Fibroblast of mammary gland (primary cell): ENCODE measurements at regions not wholly inside any gene's neighbourhood (a gene's known extent, or its start where the extent isn't known, plus 50 kb on each side); places are given as distances from the start of the nearest gene placed in this dataset.
A peak's percentile ranks its signal among the peaks of the same experiment; 100 is the strongest.

Experiments used
- DNase-seq: peaks from one replicate; pipeline ENCODE4 v3.0.0-alpha.2; 2010; ENCODE audit warnings: low read depth
- H3K4me3 ChIP-seq: 2 replicates; pipeline ENCODE4 v1.5.1; 2011; ENCODE audit warnings: low read depth, mild to moderate bottlenecking, low read length, moderate library complexity; ENCODE audit not compliant: control insufficient read depth
- TF ChIP-seq, protein P1 (sequence below): conservative IDR thresholded peaks from 2 replicates; pipeline ENCODE4 v1.5.1; 2011; ENCODE audit warnings: low read depth, low read length, inconsistent platforms; ENCODE audit not compliant: control insufficient read depth, insufficient read depth

DNA sequence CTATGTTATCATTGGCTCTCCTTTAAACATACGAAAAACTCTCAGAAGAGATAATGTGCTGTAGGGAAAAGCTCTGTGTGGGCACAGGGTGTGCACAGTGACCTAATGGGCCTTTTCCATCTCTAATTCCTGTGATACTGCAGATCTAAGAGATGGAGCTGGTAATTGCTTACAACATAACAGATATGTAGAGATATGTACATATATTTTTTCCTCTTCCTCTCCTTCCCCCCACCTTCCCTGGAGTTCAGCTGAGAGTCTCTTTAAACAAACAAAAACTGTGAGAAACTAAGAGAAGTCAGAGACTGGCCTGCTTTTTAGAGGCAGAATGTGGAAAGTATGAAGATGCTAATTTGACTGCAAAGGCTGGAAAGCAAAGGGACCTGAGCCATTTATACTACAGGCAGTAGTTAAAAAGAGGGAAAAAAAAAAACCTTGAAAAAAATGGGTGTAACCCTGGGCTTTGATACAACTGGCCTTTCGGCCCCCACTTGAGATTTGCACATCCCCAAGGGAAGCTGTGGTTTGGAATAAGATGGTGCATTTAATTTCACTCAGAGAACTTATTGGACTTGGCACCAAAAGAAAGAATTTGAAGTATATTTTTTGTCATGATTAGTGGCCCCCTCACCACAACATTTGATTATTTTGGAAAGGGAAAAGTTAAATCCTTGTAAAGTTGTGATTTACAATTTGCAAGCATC is 502.2 kb upstream of the ZEB2 start:
- TF ChIP-seq, protein P1, sequence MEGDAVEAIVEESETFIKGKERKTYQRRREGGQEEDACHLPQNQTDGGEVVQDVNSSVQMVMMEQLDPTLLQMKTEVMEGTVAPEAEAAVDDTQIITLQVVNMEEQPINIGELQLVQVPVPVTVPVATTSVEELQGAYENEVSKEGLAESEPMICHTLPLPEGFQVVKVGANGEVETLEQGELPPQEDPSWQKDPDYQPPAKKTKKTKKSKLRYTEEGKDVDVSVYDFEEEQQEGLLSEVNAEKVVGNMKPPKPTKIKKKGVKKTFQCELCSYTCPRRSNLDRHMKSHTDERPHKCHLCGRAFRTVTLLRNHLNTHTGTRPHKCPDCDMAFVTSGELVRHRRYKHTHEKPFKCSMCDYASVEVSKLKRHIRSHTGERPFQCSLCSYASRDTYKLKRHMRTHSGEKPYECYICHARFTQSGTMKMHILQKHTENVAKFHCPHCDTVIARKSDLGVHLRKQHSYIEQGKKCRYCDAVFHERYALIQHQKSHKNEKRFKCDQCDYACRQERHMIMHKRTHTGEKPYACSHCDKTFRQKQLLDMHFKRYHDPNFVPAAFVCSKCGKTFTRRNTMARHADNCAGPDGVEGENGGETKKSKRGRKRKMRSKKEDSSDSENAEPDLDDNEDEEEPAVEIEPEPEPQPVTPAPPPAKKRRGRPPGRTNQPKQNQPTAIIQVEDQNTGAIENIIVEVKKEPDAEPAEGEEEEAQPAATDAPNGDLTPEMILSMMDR, result no peak
- peak; percentile 59 for DNase-seq

DNA sequence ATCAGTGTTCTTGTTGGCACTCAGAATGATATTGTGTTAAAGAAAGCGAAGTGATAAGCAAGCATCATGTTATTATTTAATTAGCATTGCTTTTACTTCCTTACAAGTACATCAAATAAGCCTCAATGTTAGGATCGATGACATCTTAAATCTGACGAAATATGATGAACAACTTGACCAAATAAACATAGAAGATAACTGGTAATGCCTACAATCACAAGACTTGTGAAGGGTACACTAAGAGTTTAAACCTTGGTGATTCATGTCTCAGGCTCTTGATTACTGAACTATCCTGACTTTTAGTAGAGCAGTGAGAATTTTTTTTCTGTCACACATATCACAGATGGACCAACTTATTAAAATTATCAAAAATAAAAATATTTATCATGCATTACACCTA is 500.8 kb upstream of the ZEB2 start:
- H3K4me3 ChIP-seq, result no peak overlapping the region
- DNase-seq, result peak; percentile 29
- TF ChIP-seq, protein P1, result no peak

More for the DNA sequence above, 502.2 kb upstream of the ZEB2 start:
- no peak overlapping the region for H3K4me3 ChIP-seq

DNA sequence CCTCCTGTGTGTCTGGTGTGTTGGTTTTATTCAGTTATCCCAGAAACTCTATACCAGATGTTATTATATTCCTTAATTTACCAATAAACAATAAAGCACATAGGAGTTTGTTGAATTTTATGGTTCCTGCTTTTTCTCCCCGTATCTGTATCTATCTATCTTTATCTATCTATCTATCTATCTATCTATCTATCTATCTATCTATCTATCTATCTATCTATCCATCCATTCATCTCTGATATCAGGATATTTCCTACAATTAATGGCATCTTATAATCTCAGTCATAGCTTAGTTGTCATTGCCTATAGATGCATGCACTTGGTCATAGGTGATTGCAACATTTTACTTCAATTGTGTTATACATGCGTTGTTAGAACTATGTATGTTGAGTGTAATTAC is 500.2 kb upstream of the ZEB2 start:
- TF ChIP-seq, protein P1, result no peak
- DNase-seq, result no peak
- H3K4me3 ChIP-seq, result no peak overlapping the region

GRCh38 chr2:145018502-145018901 is 498.6 kb upstream of the ZEB2 start:
- no peak for DNase-seq
- H3K4me3 ChIP-seq, result no peak overlapping the region
- TF ChIP-seq, protein P1, result no peak

DNA sequence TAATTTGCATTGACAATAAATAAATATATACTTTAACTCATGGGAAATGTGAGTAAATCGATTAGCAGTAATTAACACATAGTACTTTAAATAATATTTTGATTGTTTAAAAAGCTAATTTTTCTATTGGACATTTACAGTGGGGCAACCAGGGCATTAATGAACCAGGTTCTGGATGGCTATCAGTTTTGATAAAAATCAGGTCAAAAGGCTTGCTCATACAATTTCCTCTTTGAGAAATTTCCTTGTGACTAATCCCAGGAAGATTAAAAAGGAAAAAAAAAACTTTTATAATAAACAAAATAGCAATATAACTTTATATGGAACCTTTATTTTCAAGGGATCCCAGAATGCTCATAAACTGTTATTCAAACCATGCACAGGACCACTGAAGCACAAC is 497.2 kb upstream of the ZEB2 start:
- DNase-seq, result no peak
- TF ChIP-seq, protein P1, result no peak
- no peak overlapping the region for H3K4me3 ChIP-seq

GRCh38 chr2:145016711-145017110 is 496.8 kb upstream of the ZEB2 start:
- TF ChIP-seq, protein P1, result no peak
- H3K4me3 ChIP-seq, result no peak overlapping the region
- no peak for DNase-seq
